ENCODE measurements at regions not wholly inside any gene's neighbourhood (a gene's known extent, or its start where the extent isn't known, plus 50 kb on each side); places are given as distances from the start of the nearest gene placed in this dataset.
"Not testable (repeated sequence)": the region's sequence is repeated elsewhere in the genome, so short reads cannot be mapped to it uniquely, and the experiment has no call there.

DNA sequence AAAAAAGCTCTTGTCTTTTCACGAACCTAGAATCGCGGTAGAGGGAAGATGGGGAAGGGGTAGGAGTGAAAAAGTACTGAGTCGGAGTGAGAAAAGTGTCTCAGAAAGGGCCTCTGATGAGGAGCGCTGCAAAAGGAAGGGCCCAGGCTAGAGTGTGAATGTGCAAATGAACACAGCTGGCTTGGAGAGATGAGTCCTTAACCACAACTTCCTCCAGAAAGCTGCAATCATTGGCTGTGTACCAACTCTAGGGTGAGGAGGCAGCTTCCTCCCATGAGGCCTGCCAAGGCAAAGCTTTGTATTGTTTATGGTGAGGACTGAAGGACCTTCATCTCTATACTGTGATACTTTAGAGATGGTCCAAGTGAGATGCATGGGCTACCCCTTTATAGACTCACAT is 566.9 kb upstream of the ANO5 start:
- no peak for DNase-seq

GRCh38 chr11:21628641-21629040 is 564.2 kb upstream of the ANO5 start:
- DNase-seq, result no peak

DNA sequence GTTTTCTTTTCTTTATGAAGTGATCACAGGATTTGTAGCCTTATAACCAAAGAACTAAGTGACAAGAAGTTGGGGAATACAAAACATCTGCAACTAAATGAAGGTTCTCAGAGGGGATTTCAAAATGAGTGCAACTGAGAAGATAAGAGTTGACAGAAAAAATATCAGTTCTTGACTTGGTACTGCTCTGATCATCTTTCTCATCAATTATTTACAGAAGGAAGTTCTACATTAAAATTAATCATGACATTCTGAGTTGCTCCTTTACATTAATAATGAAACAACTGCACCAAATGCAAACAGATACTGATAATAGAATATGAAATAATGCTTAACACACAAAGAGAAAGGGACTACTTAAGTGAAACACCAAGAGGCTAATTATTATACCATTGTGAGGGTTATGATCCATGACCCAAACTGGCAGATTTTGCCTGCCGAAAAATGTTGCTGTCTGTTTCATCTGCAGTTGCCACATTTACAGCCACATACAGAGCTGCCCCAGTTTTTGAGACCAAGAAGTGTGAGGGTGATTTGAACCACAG is 561.9 kb upstream of the ANO5 start:
- DNase-seq, result no peak

- DNase-seq, result no peak
These were observed 560.9 kb upstream of the ANO5 start for GRCh38 chr11:21631991-21632390.

GRCh38 chr11:21634491-21634890 is 558.4 kb upstream of the ANO5 start:
- no peak for DNase-seq

DNA sequence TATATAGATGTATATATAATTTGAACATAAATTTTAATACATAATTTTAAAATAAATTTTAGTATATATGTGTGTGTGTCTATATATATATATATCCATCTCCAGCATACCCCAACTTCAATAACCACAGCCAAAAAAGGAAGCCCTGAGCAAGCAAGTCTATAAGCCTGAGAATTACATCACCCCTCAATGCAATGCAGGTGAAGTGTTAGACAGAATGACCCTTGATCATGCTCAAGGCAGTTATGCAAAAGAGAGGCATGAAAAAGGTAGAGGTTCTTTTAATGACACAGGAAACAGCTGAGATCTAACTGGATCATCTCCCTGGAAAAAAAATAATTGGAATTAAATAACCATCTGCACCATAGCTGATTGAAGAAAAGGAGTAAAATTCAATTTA is 557.9 kb upstream of the ANO5 start:
- DNase-seq, result no peak

GRCh38 chr11:21635394-21636145 is 557.3 kb upstream of the ANO5 start:
- no peak for DNase-seq

DNA sequence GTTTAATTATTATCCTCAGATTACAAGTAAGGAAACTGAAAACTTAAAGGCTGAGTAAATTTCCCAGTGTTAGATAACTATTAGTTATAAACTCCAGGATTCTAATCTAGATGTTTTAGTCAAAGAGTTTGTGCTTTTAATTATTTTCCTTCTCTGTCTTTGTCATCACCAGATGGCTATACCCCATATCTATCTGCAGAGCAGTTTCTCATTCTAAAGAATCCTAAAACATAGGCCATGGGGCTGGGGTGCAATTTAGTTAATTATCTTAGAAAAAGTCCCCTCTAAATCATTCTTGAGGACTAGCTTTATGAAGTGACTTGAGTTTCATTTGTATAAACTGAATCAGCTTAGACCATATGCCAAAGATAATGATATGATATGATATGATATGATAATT is 556.3 kb upstream of the ANO5 start:
- DNase-seq, result no peak

DNA sequence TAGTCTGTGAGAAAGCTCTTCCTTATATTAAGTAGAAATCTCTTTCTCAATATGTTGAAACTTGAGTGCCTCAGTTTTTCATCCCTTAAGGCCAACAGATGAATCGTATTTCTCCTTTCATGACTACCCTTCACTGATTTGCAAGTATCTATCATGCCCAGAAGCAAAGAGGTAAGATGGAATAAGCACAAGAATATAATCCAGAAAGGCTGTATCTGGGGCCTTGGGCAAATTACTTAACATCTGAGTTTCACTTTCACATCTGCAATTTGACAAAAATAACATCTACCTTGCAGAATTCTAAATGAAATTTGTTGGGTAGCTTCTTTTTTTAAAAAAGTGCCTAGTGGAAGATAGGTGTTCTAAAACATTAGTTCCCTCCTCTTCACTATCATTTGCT is 552.4 kb upstream of the ANO5 start:
- DNase-seq, result no peak

DNA sequence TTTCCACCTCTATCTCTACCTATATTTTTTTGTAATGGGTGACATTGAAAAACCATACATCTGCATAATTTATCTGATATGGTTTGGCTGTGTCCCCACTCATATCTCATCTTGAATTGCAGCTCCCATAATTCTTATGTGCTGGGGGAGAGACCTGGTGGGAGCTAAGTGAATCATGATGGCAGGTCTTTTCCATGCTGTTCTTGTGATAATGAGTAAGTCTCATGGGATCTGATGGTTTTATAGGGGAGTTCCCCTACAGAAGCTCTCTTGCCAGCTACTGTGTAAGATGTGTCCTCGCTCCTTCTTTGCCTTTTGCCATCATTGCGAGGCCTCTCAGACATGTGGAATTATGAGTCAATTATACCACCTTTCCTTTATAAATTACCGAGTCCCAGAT is 551.0 kb upstream of the ANO5 start:
- DNase-seq, result no peak

DNA sequence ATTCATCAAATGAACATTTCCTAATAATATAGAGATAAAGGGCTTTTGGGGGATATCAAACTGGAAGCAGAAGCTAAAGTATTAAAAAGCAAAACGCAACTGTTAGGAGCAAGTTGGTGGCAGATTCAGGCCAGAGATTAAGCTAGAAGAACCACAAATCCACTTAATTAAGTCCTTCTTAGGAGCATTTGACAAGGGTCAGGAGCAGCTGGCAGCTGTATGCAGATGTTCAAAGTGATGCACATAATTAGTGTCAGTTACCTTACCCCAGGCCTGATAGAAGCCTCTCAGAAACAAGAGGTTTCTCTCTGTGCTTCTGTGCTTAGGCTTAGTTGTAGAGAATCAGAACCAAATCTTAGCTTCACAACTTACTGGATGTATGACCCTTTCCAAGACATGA is 546.5 kb upstream of the ANO5 start:
- no peak for DNase-seq

DNA sequence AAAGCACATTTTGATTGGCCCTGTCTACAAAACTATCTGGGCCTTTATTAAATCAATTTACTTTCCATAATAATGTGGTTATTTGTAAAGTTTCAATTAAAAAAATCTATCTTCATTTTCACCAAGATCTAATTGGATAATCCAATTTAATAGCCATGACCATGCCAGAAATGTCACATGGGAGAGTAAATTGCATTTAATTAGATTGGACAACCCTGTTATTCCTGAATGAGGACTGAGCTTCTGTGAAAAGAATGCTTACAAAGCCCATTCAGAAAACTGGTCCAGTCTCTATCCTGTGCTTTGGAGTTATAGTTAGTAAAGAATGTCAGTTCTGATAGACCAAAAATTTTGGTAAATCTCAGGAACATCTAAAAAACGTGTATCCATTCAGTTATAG is 541.9 kb upstream of the ANO5 start:
- DNase-seq, result no peak

DNA sequence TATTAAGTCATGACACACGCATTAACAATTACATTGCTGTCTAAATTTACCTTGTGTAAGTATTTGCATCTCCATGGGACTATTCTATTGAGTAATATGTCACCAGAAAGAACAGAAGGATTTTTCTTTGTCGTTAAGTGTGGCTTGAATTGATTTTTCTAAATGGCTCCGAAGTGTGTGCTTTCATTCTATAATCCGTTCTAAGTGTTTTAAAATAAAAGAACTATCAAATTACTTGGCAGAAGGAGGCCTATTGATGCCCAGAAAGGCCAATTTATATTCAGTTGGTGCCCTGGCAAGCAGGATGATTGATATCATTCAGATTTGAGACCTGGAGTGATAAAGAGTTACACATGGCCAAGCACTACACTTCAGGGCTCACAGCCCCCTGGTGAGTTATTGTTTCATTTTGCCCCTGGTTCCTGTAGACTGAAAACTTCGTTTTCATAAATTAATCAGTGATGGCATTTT is 538.9 kb upstream of the ANO5 start:
- no peak for DNase-seq

- DNase-seq, result no peak
These were observed 536.8 kb upstream of the ANO5 start for GRCh38 chr11:21656065-21656464.

- DNase-seq, result no peak
These were observed 534.2 kb upstream of the ANO5 start for GRCh38 chr11:21658654-21659193.

GRCh38 chr11:21659377-21659776 is 533.5 kb upstream of the ANO5 start:
- not testable (repeated sequence) for DNase-seq

DNA sequence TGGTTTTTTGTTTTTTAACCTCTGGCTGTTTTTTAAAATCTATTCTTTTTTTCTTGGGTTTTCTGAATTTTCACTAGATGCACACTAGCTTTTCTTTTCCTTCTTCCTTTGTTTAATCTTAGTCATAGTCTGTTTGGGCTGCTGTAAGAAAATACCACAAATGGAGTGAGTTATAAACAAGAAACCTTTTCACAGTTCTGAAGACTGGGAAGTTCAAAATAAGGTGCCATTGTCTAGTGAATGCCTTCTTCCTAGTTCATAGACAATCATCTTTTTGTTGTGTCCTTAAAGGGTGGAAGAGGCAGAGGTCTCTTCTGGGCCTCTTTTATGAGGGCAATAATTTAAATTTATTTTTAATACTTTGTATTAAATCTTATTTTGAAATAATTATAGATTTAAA is 532.9 kb upstream of the ANO5 start:
- no peak for DNase-seq

GRCh38 chr11:21675049-21675616 is 517.8 kb upstream of the ANO5 start:
- DNase-seq, result no peak

DNA sequence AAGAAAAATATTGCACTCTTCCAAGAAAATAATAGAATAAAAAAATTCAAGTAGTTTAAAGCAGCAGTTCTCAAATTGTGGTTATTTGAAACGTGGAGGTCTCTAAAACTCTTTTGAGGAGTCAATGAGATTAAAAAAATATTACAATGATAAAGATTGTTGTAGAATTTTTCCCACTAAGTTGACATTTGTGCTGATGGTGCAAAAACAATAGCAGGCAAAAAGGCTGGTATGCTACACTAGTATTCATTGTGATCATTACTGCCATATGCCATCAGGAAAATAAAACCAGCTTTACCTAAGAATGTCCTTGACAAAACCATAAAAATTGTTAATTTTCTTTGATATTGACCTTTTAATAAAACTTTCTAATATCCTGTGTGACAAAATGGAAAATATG is 505.2 kb upstream of the ANO5 start:
- no peak for DNase-seq

DNA sequence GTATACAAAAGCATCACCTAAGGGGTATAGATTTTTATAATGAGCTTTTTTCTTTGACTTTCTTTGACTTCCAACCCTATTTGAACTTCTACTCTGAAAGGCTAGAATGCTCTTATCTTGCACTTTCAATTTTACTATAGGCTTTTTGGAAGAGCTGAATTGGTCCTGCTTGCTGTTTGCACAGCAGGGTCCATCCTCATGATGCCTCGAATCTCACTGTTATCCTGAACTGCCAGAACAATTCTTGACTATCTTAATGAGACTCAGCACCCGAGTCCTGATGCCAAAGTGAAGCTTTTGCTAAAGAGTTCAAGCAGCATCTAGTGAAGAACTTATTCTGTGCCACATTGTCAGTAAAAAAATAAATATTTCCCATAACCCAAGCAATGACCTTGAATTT is 488.3 kb upstream of the ANO5 start:
- DNase-seq, result no peak

- no peak for DNase-seq
These were observed 485.7 kb upstream of the ANO5 start for GRCh38 chr11:21707116-21707739.

- DNase-seq, result no peak
These were observed 482.1 kb upstream of the ANO5 start for GRCh38 chr11:21710809-21711208.

GRCh38 chr11:21711341-21711740 is 481.5 kb upstream of the ANO5 start:
- DNase-seq, result no peak

DNA sequence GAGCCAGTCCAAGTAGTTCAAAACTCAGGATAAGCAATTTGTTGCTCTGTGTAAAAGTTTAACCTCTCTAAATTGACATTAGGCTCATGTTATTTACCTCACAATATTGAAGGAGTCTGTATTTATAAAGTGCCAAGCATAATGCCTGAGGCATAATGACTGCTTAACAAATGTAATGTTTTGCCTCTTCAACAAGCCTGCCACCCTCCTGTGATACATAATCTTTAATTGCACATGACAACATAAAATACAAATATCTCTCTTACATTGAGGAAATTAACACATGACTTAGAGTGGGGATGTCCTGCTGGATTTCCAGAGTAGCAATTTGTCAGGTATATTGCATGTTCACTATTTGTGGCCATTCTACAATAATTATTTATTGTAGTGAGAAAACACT is 469.2 kb upstream of the ANO5 start:
- no peak for DNase-seq

Measured in left hindlimb (tissue), 1 donor.